WTC11 (cell line): ENCODE measurements at regions not wholly inside any gene's neighbourhood (a gene's known extent, or its start where the extent isn't known, plus 50 kb on each side); places are given as distances from the start of the nearest gene placed in this dataset.

Source experiments
- ATAC-seq: fragments of 200-7000 bp; cut with Tn5 transposase; 2 replicates; pipeline ENCODE4 v1.10.0; 2021; ENCODE audit warnings: mild to moderate bottlenecking, moderate library complexity
- CTCF ChIA-PET: fragments of 300-600 bp; sonication (Branson Sonifier 250); formaldehyde crosslinking; loops from one replicate; lab custom pipeline; 2021; ENCODE audit warnings: antibody characterized with exemption; lab: Charles Lee
- POLR2A ChIA-PET: fragments of 350-600 bp; sonication (Branson Sonifier 250); formaldehyde crosslinking; loops from one replicate; lab custom pipeline; 2021; ENCODE audit warnings: antibody characterized with exemption; lab: Charles Lee
- DNase-seq: peaks from one replicate; pipeline ENCODE4 v3.0.0; 2021; ENCODE audit warnings: low spot score
- H3K27ac Mint-ChIP-seq: 2 replicates; pipeline ENCODE4 v1.8.0; 2021; ENCODE audit warnings: mixed read lengths
- H3K27me3 Mint-ChIP-seq: 2 replicates; pipeline ENCODE4 v1.8.0; 2021; ENCODE audit warnings: low read depth, mild to moderate bottlenecking, moderate library complexity, mixed read lengths
- H3K36me3 Mint-ChIP-seq: 2 replicates; pipeline ENCODE4 v1.8.0; 2021; ENCODE audit warnings: mixed read lengths
- H3K4me1 Mint-ChIP-seq: 2 replicates; pipeline ENCODE4 v1.8.0; 2022; ENCODE audit warnings: mixed read lengths
- H3K4me3 Mint-ChIP-seq: 2 replicates; pipeline ENCODE4 v1.8.0; 2021; ENCODE audit warnings: mild to moderate bottlenecking, moderate library complexity, mixed read lengths
- H3K9me3 Mint-ChIP-seq: 2 replicates; pipeline ENCODE4 v1.8.0; 2021; ENCODE audit warnings: mixed read lengths
- ATF6 ChIP-seq: sonication (generic); formaldehyde crosslinking; IDR thresholded peaks from 2 replicates; pipeline ENCODE4 v1.8.1; 2023; ENCODE audit warnings: mild to moderate bottlenecking, missing genetic modification reagents
- CBFB ChIP-seq: sonication (generic); formaldehyde crosslinking; IDR thresholded peaks from 2 replicates; pipeline ENCODE4 v1.8.1; 2022; ENCODE audit warnings: mild to moderate bottlenecking, low read depth, missing genetic modification reagents
- E2F4 ChIP-seq: sonication (generic); formaldehyde crosslinking; IDR thresholded peaks from 2 replicates; pipeline ENCODE4 v1.8.1; 2022; ENCODE audit warnings: low read depth, mild to moderate bottlenecking, moderate library complexity, missing genetic modification reagents, borderline replicate concordance
- ERG ChIP-seq: fragments of 250-450 bp; sonication (Bioruptor Pico); IDR thresholded peaks from 2 replicates; pipeline ENCODE4 v1.8.0; 2021; ENCODE audit warnings: mild to moderate bottlenecking
- FOXP1 ChIP-seq: sonication (generic); formaldehyde crosslinking; IDR thresholded peaks from 2 replicates; pipeline ENCODE4 v1.8.0; 2022; ENCODE audit warnings: missing genetic modification reagents, mild to moderate bottlenecking, moderate library complexity, borderline replicate concordance
- IRF1 ChIP-seq: sonication (generic); formaldehyde crosslinking; IDR thresholded peaks from 2 replicates; pipeline ENCODE4 v1.8.0; 2023; ENCODE audit warnings: missing genetic modification reagents
- JAZF1 ChIP-seq: fragments of 250-450 bp; sonication (Bioruptor Pico); IDR thresholded peaks from 2 replicates; pipeline ENCODE4 v1.9.0; 2021; ENCODE audit warnings: moderate library complexity, mild to moderate bottlenecking, inconsistent platforms
- JUN ChIP-seq: sonication (generic); formaldehyde crosslinking; IDR thresholded peaks from 2 replicates; pipeline ENCODE4 v1.8.0; 2023; ENCODE audit warnings: mild to moderate bottlenecking, missing genetic modification reagents
- NFATC4 ChIP-seq: fragments of 250-450 bp; sonication (Bioruptor Pico); IDR thresholded peaks from 2 replicates; pipeline ENCODE4 v1.9.0; 2021; ENCODE audit warnings: mild to moderate bottlenecking
- NFE2L1 ChIP-seq: sonication (generic); formaldehyde crosslinking; IDR thresholded peaks from 2 replicates; pipeline ENCODE4 v1.8.1; 2023; ENCODE audit warnings: missing genetic modification reagents
- RORB ChIP-seq: fragments of 250-450 bp; sonication (Bioruptor Pico); IDR thresholded peaks from 2 replicates; pipeline ENCODE4 v1.9.0; 2021; ENCODE audit warnings: mild to moderate bottlenecking
- SMAD4 ChIP-seq: sonication (generic); formaldehyde crosslinking; IDR thresholded peaks from 2 replicates; pipeline ENCODE4 v1.8.0; 2022; ENCODE audit warnings: mild to moderate bottlenecking, missing genetic modification reagents
- SOX15 ChIP-seq: fragments of 250-450 bp; sonication (Bioruptor Pico); IDR thresholded peaks from 2 replicates; pipeline ENCODE4 v1.9.0; 2021; ENCODE audit warnings: mild to moderate bottlenecking
- SP1 ChIP-seq: sonication (generic); formaldehyde crosslinking; conservative IDR thresholded peaks from 2 replicates; pipeline ENCODE4 v1.8.1; 2022; ENCODE audit warnings: missing genetic modification reagents
- TCF7 ChIP-seq: sonication (generic); formaldehyde crosslinking; IDR thresholded peaks from 2 replicates; pipeline ENCODE4 v1.8.0; 2022; ENCODE audit warnings: mild to moderate bottlenecking, low read depth, missing genetic modification reagents, moderate library complexity
- TEAD4 ChIP-seq: sonication (generic); formaldehyde crosslinking; IDR thresholded peaks from 2 replicates; pipeline ENCODE4 v1.8.0; 2022; ENCODE audit warnings: mild to moderate bottlenecking, missing genetic modification reagents
- ZNF219 ChIP-seq: sonication (generic); formaldehyde crosslinking; IDR thresholded peaks from 2 replicates; pipeline ENCODE4 v1.8.0; 2023; ENCODE audit warnings: missing genetic modification reagents, mild to moderate bottlenecking, borderline replicate concordance
- ZNF512 ChIP-seq: sonication (generic); formaldehyde crosslinking; IDR thresholded peaks from 2 replicates; pipeline ENCODE4 v1.8.1; 2022; ENCODE audit warnings: missing genetic modification reagents, borderline replicate concordance
- ZNF671 ChIP-seq: fragments of 250-450 bp; sonication (Bioruptor Pico); IDR thresholded peaks from 2 replicates; pipeline ENCODE4 v1.8.0; 2021; ENCODE audit warnings: mild to moderate bottlenecking

- no peak for TF ChIP-seq NFE2L1 (CRISPR knock-in tag)
- no peak for TF ChIP-seq FOXP1
- TF ChIP-seq TCF7, result no peak
These were observed 186.9 kb upstream of the CDYL start (continued) for GRCh38 chr6:4589295-4589694.

- peaks cover 4% of the 10 kb centered on the region; the same call in 1 of the 2 replicates for H3K9me3 Mint-ChIP-seq
- ChIA-PET CTCF (no interaction called here), POLR2A (no interaction called here)
- no peak overlapping the region for H3K4me3 Mint-ChIP-seq
- no peaks in the 10 kb centered on the region for H3K36me3 Mint-ChIP-seq
- H3K4me1 Mint-ChIP-seq, result 0 out of 2 replicates have a peak, but pooled peaks cover 3% of the 10 kb centered on the region
- ATAC-seq (no peak), DNase-seq (no peak)
- TF ChIP-seq IRF1 (CRISPR knock-in tag) (no peak), E2F4 (CRISPR knock-in tag) (no peak), ATF6 (CRISPR knock-in tag) (no peak), SP1 (CRISPR knock-in tag) (no peak), SOX15 (CRISPR knock-in tag) (no peak), NFATC4 (CRISPR knock-in tag) (no peak), JAZF1 (CRISPR knock-in tag) (no peak), TCF7 (no peak), SMAD4 (CRISPR knock-in tag) (no peak), ZNF671 (CRISPR knock-in tag) (no peak), CBFB (CRISPR knock-in tag) (no peak), ZNF219 (CRISPR knock-in tag) (no peak), TEAD4 (CRISPR knock-in tag) (no peak), RORB (CRISPR knock-in tag) (no peak), JUN (CRISPR knock-in tag) (no peak), ZNF512 (CRISPR knock-in tag) (no peak)
- no peaks in the 10 kb centered on the region for H3K27me3 Mint-ChIP-seq
- no peak overlapping the region for H3K27ac Mint-ChIP-seq
These were observed 187.6 kb upstream of the CDYL start for GRCh38 chr6:4588581-4588980.

GRCh38 chr6:4588163-4588562 is 188.0 kb upstream of the CDYL start:
- peaks cover 4% of the 10 kb centered on the region; the same call in 1 of the 2 replicates for H3K9me3 Mint-ChIP-seq

More at GRCh38 chr6:4588163-4588562, 188.0 kb upstream of the CDYL start:
- Mint-ChIP-seq H3K36me3 (no peaks in the 10 kb centered on the region), H3K27me3 (no peaks in the 10 kb centered on the region), H3K4me3 (no peak overlapping the region), H3K27ac (no peak overlapping the region), H3K4me1 (0 out of 2 replicates have a peak, but pooled peaks cover 3% of the 10 kb centered on the region)
- ATAC-seq (no peak), DNase-seq (no peak)
- ChIA-PET CTCF (no interaction called here), POLR2A (no interaction called here)
- no peak for TF ChIP-seq ERG (CRISPR knock-in tag)
- no peak for TF ChIP-seq SP1 (CRISPR knock-in tag)
- no peak for TF ChIP-seq ZNF512 (CRISPR knock-in tag)
